ENCODE measurements at regions not wholly inside any gene's neighbourhood (a gene's known extent, or its start where the extent isn't known, plus 50 kb on each side); places are given as distances from the start of the nearest gene placed in this dataset.

GRCh38 chr1:99481391-99481996 is 164.4 kb upstream of the PALMD start:
- peak; percentile 3 to 50 for DNase-seq (ENCODE audit: low read depth in 1 of 2, low spot score in 1 of 2)

GRCh38 chr1:99482286-99482685 is 163.6 kb upstream of the PALMD start:
- no peak for DNase-seq (ENCODE audit: low read depth in 1 of 2, low spot score in 1 of 2)
- TF ChIP-seq POLR2AphosphoS5 (IDR thresholded peaks at IDR 0.05; ENCODE audit: low read depth) (no peak), GABPA (IDR thresholded peaks at IDR 0.05; ENCODE audit: low read depth) (no peak), CTCF (IDR thresholded peaks at IDR 0.05; ENCODE audit: insufficient read depth, low read length) (no peak), SPI1 (IDR thresholded peaks at IDR 0.05; ENCODE audit: borderline replicate concordance, low read depth) (no peak)
- TF ChIP-seq, protein P1, sequence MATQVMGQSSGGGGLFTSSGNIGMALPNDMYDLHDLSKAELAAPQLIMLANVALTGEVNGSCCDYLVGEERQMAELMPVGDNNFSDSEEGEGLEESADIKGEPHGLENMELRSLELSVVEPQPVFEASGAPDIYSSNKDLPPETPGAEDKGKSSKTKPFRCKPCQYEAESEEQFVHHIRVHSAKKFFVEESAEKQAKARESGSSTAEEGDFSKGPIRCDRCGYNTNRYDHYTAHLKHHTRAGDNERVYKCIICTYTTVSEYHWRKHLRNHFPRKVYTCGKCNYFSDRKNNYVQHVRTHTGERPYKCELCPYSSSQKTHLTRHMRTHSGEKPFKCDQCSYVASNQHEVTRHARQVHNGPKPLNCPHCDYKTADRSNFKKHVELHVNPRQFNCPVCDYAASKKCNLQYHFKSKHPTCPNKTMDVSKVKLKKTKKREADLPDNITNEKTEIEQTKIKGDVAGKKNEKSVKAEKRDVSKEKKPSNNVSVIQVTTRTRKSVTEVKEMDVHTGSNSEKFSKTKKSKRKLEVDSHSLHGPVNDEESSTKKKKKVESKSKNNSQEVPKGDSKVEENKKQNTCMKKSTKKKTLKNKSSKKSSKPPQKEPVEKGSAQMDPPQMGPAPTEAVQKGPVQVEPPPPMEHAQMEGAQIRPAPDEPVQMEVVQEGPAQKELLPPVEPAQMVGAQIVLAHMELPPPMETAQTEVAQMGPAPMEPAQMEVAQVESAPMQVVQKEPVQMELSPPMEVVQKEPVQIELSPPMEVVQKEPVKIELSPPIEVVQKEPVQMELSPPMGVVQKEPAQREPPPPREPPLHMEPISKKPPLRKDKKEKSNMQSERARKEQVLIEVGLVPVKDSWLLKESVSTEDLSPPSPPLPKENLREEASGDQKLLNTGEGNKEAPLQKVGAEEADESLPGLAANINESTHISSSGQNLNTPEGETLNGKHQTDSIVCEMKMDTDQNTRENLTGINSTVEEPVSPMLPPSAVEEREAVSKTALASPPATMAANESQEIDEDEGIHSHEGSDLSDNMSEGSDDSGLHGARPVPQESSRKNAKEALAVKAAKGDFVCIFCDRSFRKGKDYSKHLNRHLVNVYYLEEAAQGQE (IDR thresholded peaks at IDR 0.05; ENCODE audit: insufficient replicate concordance, low read depth): no peak
- H3K27me3 ChIP-seq (ENCODE audit: insufficient read depth, poor library complexity, severe bottlenecking): no peaks in the 10 kb centered on the region
- no peak overlapping the region for H3K27ac ChIP-seq (replicated peaks)
- H3K4me3 ChIP-seq (replicated peaks; ENCODE audit: insufficient read depth, low read length): no peak overlapping the region

More at GRCh38 chr1:99481391-99481996, 164.4 kb upstream of the PALMD start:
- no peak overlapping the region for H3K27ac ChIP-seq (replicated peaks)
- TF ChIP-seq, protein P1 (IDR thresholded peaks at IDR 0.05; ENCODE audit: insufficient replicate concordance, low read depth): no peak
- TF ChIP-seq POLR2AphosphoS5 (IDR thresholded peaks at IDR 0.05; ENCODE audit: low read depth) (no peak), CTCF (IDR thresholded peaks at IDR 0.05; ENCODE audit: insufficient read depth, low read length) (peak; percentile 43)
- H3K4me3 ChIP-seq (replicated peaks; ENCODE audit: insufficient read depth, low read length): no peak overlapping the region
- H3K27me3 ChIP-seq (ENCODE audit: insufficient read depth, poor library complexity, severe bottlenecking): no peaks in the 10 kb centered on the region

- DNase-seq (ENCODE audit: low read depth in 1 of 2, low spot score in 1 of 2): no peak
- Histone ChIP-seq H3K4me3 (replicated peaks; ENCODE audit: insufficient read depth, low read length) (no peak overlapping the region), H3K27me3 (ENCODE audit: insufficient read depth, poor library complexity, severe bottlenecking) (no peaks in the 10 kb centered on the region), H3K27ac (replicated peaks) (no peak overlapping the region)
- TF ChIP-seq SPI1 (IDR thresholded peaks at IDR 0.05; ENCODE audit: borderline replicate concordance, low read depth) (no peak), GABPA (IDR thresholded peaks at IDR 0.05; ENCODE audit: low read depth) (no peak), CTCF (IDR thresholded peaks at IDR 0.05; ENCODE audit: insufficient read depth, low read length) (no peak), POLR2AphosphoS5 (IDR thresholded peaks at IDR 0.05; ENCODE audit: low read depth) (no peak)
- TF ChIP-seq, protein P1 (IDR thresholded peaks at IDR 0.05; ENCODE audit: insufficient replicate concordance, low read depth): no peak
Measured at GRCh38 chr1:99482750-99483149, 163.2 kb upstream of the PALMD start.

Measured in HL-60 (cell line).